Trophoblast cell (in vitro differentiated cells and primary cell): ENCODE measurements at regions not wholly inside any gene's neighbourhood (a gene's known extent, or its start where the extent isn't known, plus 50 kb on each side); places are given as distances from the start of the nearest gene placed in this dataset.
"Not testable (repeated sequence)": the region's sequence is repeated elsewhere in the genome, so short reads cannot be mapped to it uniquely, and the experiment has no call there.

Source experiments
- DNase-seq, 2 donors: peaks; one replicate each; pipeline ENCODE4 v3.0.0-alpha.2; 2016
- H2AFZ ChIP-seq: 2 replicates; pipeline ENCODE4 v1.6.1; 2013; ENCODE audit warnings: low read length, moderate library complexity, mild to moderate bottlenecking; ENCODE audit not compliant: insufficient read depth, poor library complexity
- H2AK5ac ChIP-seq: 2 replicates; pipeline ENCODE4 v1.6.1; 2013; ENCODE audit warnings: mild to moderate bottlenecking, low read length
- H2BK120ac ChIP-seq: 2 replicates; pipeline ENCODE4 v1.6.1; 2013; ENCODE audit warnings: low read length, mild to moderate bottlenecking, moderate library complexity; ENCODE audit not compliant: insufficient read depth, poor library complexity
- H2BK12ac ChIP-seq: 2 replicates; pipeline ENCODE4 v1.6.1; 2013; ENCODE audit warnings: mild to moderate bottlenecking, low read length, moderate library complexity
- H2BK5ac ChIP-seq: 2 replicates; pipeline ENCODE4 v1.6.1; 2013; ENCODE audit warnings: low read length, low read depth, moderate library complexity, mild to moderate bottlenecking; ENCODE audit not compliant: poor library complexity
- H3K14ac ChIP-seq: 2 replicates; pipeline ENCODE4 v1.6.1; 2013; ENCODE audit warnings: mild to moderate bottlenecking, low read length
- H3K18ac ChIP-seq: 2 replicates; pipeline ENCODE4 v1.6.1; 2013; ENCODE audit warnings: mild to moderate bottlenecking, low read length
- H3K23ac ChIP-seq: 2 replicates; pipeline ENCODE4 v1.6.1; 2013; ENCODE audit warnings: low read length
- H3K27ac ChIP-seq: 2 replicates; pipeline ENCODE4 v1.5.1; 2013; ENCODE audit warnings: low read depth, mild to moderate bottlenecking, inconsistent platforms, low read length, moderate library complexity
- H3K27me3 ChIP-seq: 2 replicates; pipeline ENCODE4 v1.6.1; 2013; ENCODE audit warnings: inconsistent platforms, mild to moderate bottlenecking, low read length, moderate library complexity; ENCODE audit not compliant: insufficient read depth
- H3K36me3 ChIP-seq, 2 experiments: 1 replicate in 1 of 2; 2 replicates in 1 of 2; pipeline ENCODE4 v1.6.1; 2013; ENCODE audit warnings: low read length in 2 of 2, mild to moderate bottlenecking in 2 of 2, moderate library complexity in 1 of 2; ENCODE audit not compliant: insufficient read depth in 2 of 2, control insufficient read depth in 1 of 2
- H3K4ac ChIP-seq: 2 replicates; pipeline ENCODE4 v1.6.1; 2013; ENCODE audit warnings: low read depth, mild to moderate bottlenecking, low read length, moderate library complexity
- H3K4me1 ChIP-seq, 2 experiments: 1 replicate in 1 of 2; 2 replicates in 1 of 2; pipeline ENCODE4 v1.6.1; 2013; ENCODE audit warnings: low read length in 2 of 2, mild to moderate bottlenecking in 2 of 2, moderate library complexity in 1 of 2; ENCODE audit not compliant: insufficient read depth in 2 of 2, control insufficient read depth in 1 of 2
- H3K4me2 ChIP-seq: 2 replicates; pipeline ENCODE4 v1.6.1; 2013; ENCODE audit warnings: inconsistent platforms, mild to moderate bottlenecking, low read length, moderate library complexity
- H3K4me3 ChIP-seq: 2 replicates; pipeline ENCODE4 v1.5.1; 2013; ENCODE audit warnings: mild to moderate bottlenecking, low read depth, low read length, inconsistent platforms
- H3K79me1 ChIP-seq: one replicate; pipeline ENCODE4 v1.6.1; 2013; ENCODE audit warnings: low read length
- H3K79me2 ChIP-seq: 2 replicates; pipeline ENCODE4 v1.6.1; 2013; ENCODE audit warnings: low read length, mild to moderate bottlenecking; ENCODE audit not compliant: control insufficient read depth, insufficient read depth, poor library complexity
- H3K9ac ChIP-seq: 2 replicates; pipeline ENCODE4 v1.6.1; 2013; ENCODE audit warnings: mild to moderate bottlenecking, low read length
- H3K9me3 ChIP-seq: 2 replicates; pipeline ENCODE4 v1.6.1; 2013; ENCODE audit warnings: low read depth, mild to moderate bottlenecking, control low read depth, inconsistent platforms, low read length; ENCODE audit not compliant: insufficient read depth
- H4K12ac ChIP-seq: 2 replicates; pipeline ENCODE4 v1.6.1; 2013; ENCODE audit warnings: low read depth, mild to moderate bottlenecking, low read length, moderate library complexity
- H4K8ac ChIP-seq: 2 replicates; pipeline ENCODE4 v1.6.1; 2013; ENCODE audit warnings: low read depth, mild to moderate bottlenecking, low read length, moderate library complexity
- H4K91ac ChIP-seq: one replicate; pipeline ENCODE4 v1.6.1; 2013; ENCODE audit warnings: low read depth, mild to moderate bottlenecking, low read length, moderate library complexity
- WGBS: extraction: QIAGEN DNeasy Blood & Tissue Kit; methylation state at CpG from one replicate; pipeline ENCODE4 v1.1.7; 2013; ENCODE audit warnings: missing lambda C conversion rate; ENCODE audit not compliant: insufficient read length, insufficient coverage; ENCODE audit errors: extremely low coverage; 5-methylcytosine and 5-hydroxymethylcytosine counted together

- H3K79me2 ChIP-seq, H2BK12ac ChIP-seq, H3K14ac ChIP-seq, H3K4me1 ChIP-seq, DNase-seq, H3K27me3 ChIP-seq, H3K36me3 ChIP-seq, H4K12ac ChIP-seq, H2AK5ac ChIP-seq, H3K9ac ChIP-seq, H3K23ac ChIP-seq, H3K79me1 ChIP-seq, H2BK5ac ChIP-seq, H3K18ac ChIP-seq, H4K91ac ChIP-seq, H2AFZ ChIP-seq, H3K9me3 ChIP-seq, H2BK120ac ChIP-seq, H3K27ac ChIP-seq, H3K4me3 ChIP-seq, H4K8ac ChIP-seq, H3K4ac ChIP-seq, H3K4me2 ChIP-seq: not testable (repeated sequence)
- no CpG with 5 or more reads among the region's 2 CpGs for WGBS
Observed at GRCh38 chr15:70511972-70512587, 251.3 kb downstream of the UACA start.

GRCh38 chr15:70510433-70510832 lies 252.9 kb downstream of the UACA start:
- H2BK12ac ChIP-seq = no peak overlapping the region
- H3K4me2 ChIP-seq = no peak overlapping the region
- H3K9ac ChIP-seq = no peak overlapping the region
- H3K14ac ChIP-seq = no peak overlapping the region
- H2BK5ac ChIP-seq = no peak overlapping the region
- WGBS = no CpG with 5 or more reads among the region's 2 CpGs
- H3K4ac ChIP-seq = no peak overlapping the region
- H3K23ac ChIP-seq = no peak overlapping the region
- H3K18ac ChIP-seq = no peak overlapping the region
- peaks cover 9% of the 10 kb centered on the region for H3K9me3 ChIP-seq
- no peak overlapping the region for H4K8ac ChIP-seq
- no peaks in the 10 kb centered on the region for H3K36me3 ChIP-seq
- no peak overlapping the region for H2AFZ ChIP-seq
- H3K4me1 ChIP-seq = peaks cover 8 to 9% of the 10 kb centered on the region in 2 experiments
- no peak overlapping the region for H2BK120ac ChIP-seq
- H3K27ac ChIP-seq = no peak overlapping the region
- H2AK5ac ChIP-seq = no peak overlapping the region
- no peak overlapping the region for H3K4me3 ChIP-seq
- no peak overlapping the region for H4K12ac ChIP-seq
- H3K79me1 ChIP-seq = no peaks in the 10 kb centered on the region
- no peaks in the 10 kb centered on the region for H3K79me2 ChIP-seq
- no peak for DNase-seq
- H4K91ac ChIP-seq = no peak overlapping the region
- H3K27me3 ChIP-seq = no peaks in the 10 kb centered on the region

DNA sequence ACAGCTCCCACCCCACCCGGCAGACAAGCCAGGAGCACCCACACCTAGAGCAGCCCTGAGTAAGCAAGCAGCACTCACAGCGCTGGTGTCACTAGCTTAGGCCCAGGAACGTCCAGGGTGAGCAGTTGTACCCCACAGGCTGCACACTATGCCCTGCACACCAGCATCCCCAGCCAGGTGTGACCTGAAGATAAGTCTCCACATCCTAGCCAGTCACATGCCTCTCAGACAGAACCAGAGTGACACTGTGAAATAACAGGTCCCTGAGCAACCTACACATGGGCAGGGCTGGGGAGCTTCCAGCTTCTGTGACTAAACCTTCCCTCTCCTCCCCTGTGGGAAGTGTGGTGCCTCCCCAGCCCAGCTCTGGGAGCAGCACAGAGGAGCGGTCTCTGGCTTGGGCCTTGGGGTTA lies 253.6 kb downstream of the UACA start:
- Histone ChIP-seq H3K79me2 (no peaks in the 10 kb centered on the region), H3K79me1 (no peaks in the 10 kb centered on the region), H3K4me3 (no peak overlapping the region), H3K4ac (no peak overlapping the region), H2BK120ac (no peak overlapping the region), H3K14ac (no peak overlapping the region), H3K27ac (no peak overlapping the region), H3K27me3 (no peaks in the 10 kb centered on the region), H4K8ac (no peak overlapping the region), H2BK12ac (no peak overlapping the region), H2BK5ac (no peak overlapping the region), H3K9me3 (peaks cover 9% of the 10 kb centered on the region), H3K9ac (no peak overlapping the region), H3K4me1 (peaks cover 11 to 16% of the 10 kb centered on the region in 2 experiments), H3K23ac (no peak overlapping the region), H4K12ac (no peak overlapping the region), H3K4me2 (no peak overlapping the region), H3K18ac (no peak overlapping the region), H3K36me3 (no peaks in the 10 kb centered on the region), H2AFZ (no peak overlapping the region), H4K91ac (no peak overlapping the region), H2AK5ac (no peak overlapping the region)
- no CpG with 5 or more reads among the region's 4 CpGs for WGBS
- no peak for DNase-seq

DNA sequence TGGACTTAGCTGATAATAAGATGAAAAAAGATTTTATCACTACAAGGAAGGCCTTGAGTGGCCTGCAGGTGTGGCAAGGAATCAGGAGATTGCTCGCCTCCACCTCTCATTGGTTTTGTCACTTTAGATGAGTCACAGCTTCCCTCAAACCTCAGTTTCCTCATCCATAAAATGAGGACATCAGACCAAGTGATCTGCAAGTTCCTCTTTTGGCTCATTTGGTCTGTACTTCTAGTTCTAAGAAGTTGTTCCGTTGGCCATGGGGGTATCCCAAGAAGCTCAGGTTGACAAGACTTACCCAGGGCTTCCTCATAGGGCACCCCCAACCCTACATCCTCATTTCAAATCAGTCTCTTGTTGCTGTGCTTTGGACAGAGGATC lies 254.1 kb downstream of the UACA start:
- Histone ChIP-seq H4K91ac (no peak overlapping the region), H3K4me2 (no peak overlapping the region), H2BK12ac (no peak overlapping the region), H4K12ac (no peak overlapping the region), H2BK5ac (no peak overlapping the region), H3K4me1 (peaks cover 16 to 20% of the 10 kb centered on the region in 2 experiments), H3K23ac (no peak overlapping the region), H3K79me2 (no peaks in the 10 kb centered on the region), H3K4ac (no peak overlapping the region), H2BK120ac (no peak overlapping the region), H3K27ac (no peak overlapping the region), H3K27me3 (no peaks in the 10 kb centered on the region), H4K8ac (no peak overlapping the region), H3K18ac (no peak overlapping the region), H3K9ac (no peak overlapping the region), H2AK5ac (no peak overlapping the region), H3K36me3 (no peaks in the 10 kb centered on the region), H3K4me3 (no peak overlapping the region), H2AFZ (no peak overlapping the region), H3K79me1 (no peaks in the 10 kb centered on the region), H3K14ac (no peak overlapping the region), H3K9me3 (peaks cover 9% of the 10 kb centered on the region)
- no CpG with 5 or more reads among the region's 2 CpGs for WGBS
- DNase-seq = peak; percentile 26 to 37
